CMK (cell line): ENCODE measurements at regions not wholly inside any gene's neighbourhood (a gene's known extent, or its start where the extent isn't known, plus 50 kb on each side); places are given as distances from the start of the nearest gene placed in this dataset.
"Not testable (repeated sequence)": the region's sequence is repeated elsewhere in the genome, so short reads cannot be mapped to it uniquely, and the experiment has no call there.

Experiments used
- DNase-seq: peaks from one replicate; pipeline ENCODE4 v3.0.0-alpha.2; 2010; ENCODE audit warnings: low read depth

DNA sequence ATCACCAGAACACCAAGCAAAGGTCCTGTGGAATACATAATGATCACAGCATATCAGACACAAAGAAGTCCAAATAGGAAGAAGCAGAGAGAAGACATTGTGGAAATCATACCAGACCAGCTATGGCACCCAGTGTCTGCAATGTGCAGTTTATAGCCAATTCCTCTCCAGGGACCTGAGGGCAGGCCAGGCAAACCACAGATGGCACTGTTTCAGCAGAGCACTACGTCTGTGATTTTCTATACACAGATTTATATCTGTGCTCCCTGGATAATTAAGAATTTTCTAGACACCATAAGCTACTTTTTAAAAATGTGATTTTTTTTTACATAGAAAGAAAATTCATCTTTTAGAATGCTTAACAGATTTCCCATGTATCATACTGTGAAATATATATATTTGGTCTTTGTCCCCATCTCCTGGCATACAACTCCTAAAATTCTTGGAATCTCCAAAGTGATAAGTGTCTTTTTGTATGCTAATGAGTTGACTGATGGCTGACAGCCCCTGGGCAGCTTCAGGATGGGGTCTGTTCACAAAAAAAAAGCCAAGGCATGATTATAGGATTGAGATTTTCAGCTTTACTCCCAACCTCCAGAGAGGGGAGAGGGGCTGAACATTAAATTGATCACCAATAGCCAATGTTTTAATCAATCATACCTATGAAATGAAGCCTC lies 498.1 kb downstream of the SIPA1L2 start:
- DNase-seq: no peak

DNA sequence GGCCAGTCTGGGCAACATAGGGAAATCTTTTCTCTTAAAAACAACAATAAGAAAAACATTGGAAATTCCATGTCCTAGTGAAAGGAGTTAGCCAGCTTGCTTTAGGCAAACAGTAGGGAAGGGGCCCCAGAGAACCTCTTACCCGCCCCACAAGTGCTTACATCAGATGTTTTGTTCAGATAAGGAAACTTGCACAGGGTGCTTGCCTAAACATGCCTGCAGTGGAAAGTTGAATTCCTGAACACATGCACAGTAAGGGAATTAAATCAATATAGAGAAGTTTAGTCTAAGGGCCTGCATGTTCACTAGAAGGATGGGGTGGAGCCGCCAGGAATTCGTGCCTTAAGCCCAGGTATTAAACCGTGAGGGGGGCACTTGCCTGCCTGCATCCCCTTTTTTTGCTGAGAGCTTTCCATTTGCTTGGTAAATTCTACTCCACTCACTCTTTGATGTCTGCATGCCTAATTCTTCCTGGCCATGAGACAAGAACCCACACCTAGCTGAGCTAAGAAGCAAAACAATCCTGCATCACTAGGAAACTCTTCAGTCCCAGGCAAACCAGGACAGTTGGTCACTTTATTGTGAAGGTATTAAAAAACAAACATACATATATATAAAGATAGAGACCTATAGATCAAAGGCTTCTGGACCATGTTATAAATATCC lies 499.0 kb downstream of the SIPA1L2 start:
- DNase-seq: no peak

DNA sequence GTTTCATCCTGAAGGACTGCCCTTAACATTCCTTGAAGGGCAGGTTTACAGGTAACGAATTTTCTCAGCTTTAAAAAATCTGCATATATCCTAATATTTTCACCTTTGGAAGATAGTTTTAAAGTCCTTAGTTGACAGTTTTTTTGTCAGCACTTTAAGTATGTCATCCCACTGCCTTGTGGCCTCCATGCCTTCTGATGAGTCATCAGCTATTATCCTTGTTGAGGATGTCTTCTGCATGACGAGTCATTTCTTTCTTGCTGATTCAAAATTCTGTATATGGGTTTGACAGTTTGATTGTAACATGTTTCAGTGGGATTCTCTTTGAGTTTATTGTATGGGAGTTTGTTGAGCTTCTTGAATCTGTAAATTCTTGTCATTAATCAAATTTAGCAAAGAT lies 500.6 kb downstream of the DISC1 start:
- DNase-seq: no peak

DNA sequence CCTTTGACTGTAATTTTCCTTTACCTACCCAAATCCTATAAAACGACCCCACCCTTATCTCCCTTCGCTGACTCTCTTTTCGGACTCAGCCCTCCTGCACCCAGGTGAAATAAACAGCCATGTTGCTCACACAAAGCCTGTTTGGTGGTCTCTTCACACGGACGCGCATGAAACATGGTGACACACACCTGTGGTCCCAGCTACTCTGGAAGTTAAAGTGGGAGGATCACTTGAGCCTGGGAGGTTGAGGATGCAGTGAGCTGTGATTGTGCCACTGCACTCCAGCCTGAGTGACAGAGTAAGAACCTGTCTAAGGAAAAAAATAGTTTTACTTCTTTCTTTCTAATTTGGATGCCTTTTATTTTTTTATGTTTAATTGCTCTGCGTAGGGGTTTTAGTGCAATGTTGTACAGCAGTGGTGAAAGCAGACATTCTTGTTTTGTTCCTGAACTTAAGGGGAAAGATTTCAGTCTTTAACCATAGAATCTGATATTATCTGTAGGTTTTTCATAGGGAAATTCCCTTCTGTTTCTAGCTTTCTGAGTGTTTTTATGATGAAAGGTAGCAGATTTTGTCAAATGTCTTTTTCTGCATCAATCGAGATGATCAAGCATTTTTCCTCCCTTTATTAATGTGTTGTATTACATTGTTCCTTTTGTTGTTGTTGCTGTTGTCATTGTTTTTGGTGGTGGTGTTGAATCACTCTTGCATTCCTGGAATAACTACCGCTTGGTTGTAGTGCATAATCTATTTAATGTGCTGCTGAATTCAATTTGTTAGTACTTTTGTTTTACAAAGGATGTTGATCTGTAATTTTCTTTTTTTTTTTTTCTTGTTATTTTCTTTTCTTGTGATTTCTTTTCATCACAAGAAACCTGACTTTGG lies 497.4 kb downstream of the DISC1 start:
- no peak for DNase-seq

DNA sequence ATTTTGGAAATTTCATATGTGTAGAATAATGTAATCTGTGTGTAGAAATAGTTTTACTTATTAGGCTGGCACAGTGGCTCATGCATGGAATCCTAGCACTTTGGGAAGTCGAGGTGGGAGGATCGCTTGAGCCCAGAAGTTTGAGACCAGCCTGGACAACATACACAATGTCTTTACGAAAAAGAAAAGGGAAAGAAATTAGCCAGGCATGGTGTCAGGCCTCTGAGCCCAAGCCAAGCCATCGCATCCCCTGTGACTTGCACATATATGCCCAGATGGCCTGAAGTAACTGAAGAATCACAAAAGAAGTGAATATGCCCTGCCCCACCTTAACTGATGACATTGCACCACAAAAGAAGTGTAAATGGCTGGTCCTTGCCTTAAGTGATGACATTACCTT lies 491.3 kb downstream of the DISC1 start:
- DNase-seq: not testable (repeated sequence)

DNA sequence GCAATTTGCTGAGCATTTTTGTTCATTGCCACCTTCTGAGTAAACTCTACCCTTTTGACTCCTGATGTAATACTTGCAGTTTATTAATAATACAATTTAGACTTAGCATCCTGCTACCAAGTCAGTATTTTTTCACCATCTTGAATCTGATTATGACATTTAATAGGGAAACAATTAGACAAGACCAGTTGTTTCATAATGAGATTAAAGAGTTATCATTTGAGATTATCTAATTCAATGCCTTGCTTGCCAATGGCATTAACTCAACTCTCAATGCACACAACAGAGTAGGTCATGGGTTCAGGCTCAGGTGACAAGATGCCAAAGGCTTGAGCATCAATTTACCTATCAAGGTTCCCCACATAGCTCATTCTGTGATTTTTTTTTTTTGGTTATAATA lies 488.4 kb downstream of the DISC1 start:
- no peak for DNase-seq

DNA sequence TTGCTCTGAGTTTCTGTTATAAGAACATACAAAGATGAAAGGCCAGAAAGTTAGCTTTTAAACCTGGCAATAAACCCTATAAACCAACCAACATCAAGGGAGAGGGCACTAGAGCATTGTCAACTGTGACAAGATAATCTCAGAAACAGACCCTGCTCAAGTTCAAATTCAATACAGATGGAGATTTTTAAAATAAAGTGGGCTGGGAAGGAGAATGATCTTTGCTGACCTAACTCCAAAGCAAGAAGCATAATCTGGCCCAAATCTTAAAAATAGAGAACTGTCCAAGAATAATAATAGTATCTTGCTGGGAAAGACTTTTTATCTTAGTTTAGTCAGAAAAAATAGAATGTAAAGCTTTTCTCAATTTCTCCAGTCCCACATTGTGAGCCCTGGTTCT lies 485.5 kb downstream of the DISC1 start:
- no peak for DNase-seq

DNA sequence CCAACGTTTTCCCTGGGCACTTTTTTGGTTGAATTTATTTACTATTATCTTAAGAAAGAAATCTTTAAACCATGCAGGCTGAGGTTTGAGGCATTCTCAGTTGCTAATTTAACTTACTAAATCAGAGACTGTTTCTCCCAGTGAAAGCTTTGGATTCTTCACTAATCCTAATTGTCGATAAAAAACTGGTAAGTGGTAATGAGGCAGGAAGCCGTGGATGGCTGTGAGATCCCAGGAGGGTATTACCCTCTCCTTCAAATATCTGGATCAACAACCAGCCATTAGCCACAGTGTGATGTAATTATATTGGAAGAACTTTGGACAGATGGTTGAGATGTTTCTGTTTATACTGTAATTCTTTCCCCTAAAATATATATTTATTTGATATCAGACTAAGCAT lies 485.0 kb downstream of the DISC1 start:
- no peak for DNase-seq

DNA sequence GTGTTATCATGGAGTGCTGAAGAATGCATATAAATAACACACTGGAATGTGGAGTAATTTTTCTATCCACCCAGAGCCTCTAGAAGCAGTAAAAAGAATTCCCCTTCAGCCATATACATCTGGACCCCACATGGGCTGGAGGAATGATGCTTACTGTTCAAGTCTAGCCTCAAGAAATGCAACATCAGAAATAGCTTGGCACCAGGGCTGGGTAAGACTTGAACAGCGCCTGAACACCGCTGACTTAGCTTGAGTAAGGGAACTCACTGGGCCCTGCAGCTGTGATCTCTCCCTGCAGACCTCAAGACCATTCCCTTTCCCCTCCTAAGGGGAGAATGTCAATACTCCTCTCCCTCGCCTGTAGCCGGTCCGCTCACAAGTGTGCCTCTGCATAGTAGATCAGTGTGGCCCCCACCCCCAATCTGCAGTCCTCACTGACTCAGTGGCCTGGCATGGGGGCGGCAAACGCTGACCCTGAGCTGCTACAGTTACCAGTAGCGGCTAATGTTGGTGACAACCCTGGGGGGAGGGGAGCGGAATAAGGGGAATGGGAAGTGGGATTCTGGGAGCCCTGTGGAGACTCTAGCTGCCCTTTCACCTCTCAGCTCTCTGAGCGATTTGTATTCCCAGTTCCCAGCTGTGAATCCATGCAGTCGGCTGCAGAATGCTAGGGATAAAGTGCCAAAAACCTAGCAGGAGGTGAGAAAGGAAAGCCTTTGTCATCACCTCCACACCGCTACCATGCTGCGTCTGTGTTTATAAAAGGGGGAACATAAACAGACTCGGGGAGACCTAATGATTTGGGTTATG lies 483.9 kb downstream of the DISC1 start:
- no peak for DNase-seq

DNA sequence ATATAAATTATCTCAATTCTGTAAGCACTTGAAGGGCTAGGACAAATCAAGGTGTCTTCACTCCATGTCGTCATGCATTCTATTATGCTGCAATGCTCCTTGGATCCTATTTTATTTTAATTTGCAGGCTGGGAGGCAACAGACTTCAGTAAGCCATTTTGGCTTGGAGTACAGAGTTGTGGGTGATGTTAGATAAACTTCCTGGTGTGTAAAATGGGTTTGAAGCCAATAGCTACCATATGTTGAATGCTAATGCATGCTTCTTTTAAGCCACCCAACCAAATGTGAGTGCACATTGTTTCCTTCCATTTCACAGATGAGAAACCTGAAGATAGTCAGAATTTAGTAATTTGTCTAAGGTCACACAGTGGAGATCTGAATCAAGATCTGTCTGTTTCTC lies 482.8 kb downstream of the DISC1 start:
- DNase-seq: no peak

DNA sequence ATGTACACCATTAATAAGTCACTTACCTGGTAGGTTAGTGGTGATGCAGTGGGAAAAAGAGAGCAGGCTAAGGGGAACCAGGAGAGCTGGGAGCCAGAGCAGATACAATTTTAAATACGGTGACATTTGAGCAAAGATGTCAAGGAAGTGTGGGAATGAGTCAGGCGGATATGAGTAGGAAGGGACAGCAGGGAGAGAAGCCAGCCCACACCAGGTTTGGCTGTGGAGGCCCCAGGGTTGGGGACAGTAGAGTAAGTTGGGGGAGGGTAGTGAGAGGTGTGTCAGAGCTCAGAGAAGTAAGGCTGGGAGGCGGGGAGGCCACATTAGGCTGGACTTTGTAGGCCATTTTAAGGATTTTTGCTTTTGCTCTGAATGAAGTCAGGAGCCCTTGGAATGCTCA lies 482.0 kb downstream of the DISC1 start:
- no peak for DNase-seq

DNA sequence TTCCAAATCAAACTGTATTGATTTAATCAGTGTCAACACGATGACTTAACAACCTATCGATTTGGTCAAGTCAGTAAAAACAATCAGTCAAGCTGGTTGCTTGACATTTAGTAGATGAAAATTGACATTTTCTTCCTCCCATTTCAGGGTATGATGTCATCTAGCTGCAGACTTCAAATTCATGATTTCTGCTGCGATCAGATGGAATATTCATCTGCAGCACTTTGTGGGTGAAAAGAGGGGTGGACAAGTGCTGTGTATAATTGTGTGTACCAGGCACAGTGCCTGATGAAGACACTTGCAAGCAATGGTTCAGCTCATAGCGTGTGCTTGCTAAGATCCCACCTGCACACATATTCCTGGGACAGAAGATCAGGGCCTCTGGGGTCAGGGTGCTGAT lies 479.8 kb downstream of the DISC1 start:
- DNase-seq: no peak

DNA sequence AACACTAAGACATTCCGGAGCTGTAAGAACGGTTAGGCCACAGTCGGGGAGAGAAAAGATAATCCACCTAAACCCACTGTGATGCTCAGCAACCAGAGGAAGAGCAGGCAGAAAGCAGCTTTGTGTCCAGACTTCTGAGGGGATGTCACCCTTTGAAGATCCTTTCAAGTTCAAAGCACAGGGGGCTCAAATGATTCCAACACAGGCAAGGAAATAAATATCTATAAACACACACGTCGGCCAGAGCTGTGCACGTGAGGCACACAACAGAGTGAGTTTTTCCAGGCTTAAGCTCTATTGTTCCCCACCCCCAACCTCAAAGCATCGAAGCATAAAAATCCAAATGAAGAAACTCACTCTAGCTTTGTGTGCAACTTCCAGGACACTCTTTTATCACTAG lies 479.0 kb downstream of the DISC1 start:
- DNase-seq: no peak

DNA sequence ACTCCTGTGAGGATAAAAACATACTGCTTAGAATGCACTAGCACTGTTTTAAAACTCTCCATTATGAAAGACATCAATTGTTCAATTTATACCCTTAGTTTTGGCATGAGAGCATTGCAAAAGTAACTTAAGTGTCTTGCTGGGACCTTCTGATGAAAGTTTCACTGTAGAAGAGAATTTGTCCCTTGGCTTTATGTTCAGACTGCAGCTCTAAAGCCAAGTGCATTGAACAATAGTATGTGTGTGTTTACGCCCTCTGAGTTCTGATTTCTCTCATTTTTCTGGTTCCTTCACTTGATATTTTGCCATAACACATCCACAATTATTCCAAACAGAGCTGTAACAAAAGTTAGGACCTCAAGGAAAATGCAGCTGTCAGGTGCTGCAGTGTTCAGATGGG lies 474.6 kb downstream of the DISC1 start:
- no peak for DNase-seq

DNA sequence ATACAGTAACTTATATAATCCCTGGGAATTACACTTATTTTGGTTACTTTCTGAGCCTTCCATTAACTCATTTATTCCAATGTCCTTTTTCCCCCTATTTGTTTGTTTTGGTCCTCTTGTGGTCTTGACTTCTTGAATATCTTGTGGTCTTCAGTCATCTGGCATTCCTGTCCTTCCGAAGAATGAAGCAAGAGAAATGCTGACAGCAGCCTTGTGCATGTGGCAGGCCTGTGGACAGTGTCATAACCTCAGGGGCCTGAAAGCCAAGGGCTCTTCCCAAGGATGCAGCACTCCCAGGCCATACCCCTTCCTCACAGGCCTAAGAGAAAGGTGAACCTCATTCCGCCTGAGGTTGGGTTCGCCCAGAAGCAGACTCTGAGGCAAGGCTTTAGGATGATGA lies 470.2 kb downstream of the DISC1 start:
- DNase-seq: no peak
